HG03521 (cell line): ENCODE measurements at regions not wholly inside any gene's neighbourhood (a gene's known extent, or its start where the extent isn't known, plus 50 kb on each side); places are given as distances from the start of the nearest gene placed in this dataset.

Experiments
- ATAC-seq: cut with Tn5 transposase; IDR thresholded peaks from one replicate; pipeline ENCODE4 v1.9.1; 2021; ENCODE audit warnings: mild to moderate bottlenecking, moderate library complexity; ENCODE audit not compliant: unreplicated experiment

DNA sequence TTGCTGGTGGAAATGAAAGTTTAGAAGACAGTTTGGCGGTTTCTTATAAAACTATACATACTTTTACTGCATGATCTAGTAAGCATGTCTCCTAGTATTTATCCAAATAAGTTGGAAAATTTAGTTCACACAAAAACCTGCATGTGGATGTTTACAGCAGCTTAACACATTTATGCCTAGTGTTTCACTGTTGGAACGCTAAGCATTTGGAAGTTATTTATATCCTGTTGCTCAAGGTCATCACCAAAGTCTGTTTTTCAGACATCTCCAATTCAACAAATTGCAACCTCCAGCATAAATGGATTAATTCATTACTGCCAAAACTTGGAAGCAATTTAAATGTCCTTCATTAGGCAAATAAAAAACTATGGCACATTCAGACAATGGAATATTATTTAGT is 461.8 kb downstream of the SUCLA2 start:
- ATAC-seq, result no peak

GRCh38 chr13:47523771-47524170 is 477.3 kb downstream of the SUCLA2 start:
- ATAC-seq, result no peak

DNA sequence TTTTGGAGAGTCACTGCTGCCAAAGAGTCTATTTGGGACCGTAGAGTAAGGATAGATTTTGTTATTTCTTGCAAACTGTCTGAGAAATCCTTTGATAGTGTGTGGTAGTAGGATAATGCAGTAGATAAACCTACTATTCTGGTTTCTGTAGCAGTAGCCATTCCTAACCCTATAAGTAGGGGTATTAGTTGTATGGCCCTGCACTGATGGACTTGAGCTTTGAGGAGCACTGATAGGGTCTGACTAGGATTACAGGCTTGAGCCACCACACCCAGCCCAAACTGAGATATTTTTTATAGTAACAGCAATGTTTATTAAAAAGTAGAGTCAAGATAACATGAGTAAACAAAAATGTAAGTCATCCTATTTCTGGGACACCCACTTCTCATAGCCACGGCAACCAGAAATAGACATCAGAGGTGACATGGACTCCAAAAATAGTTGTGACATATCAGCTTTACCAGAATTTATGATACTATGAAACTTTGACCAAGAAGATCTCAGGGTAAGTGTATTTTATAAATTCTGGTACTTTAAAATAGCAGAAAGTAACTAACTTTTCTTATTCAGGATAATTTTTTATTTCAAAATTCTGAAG is 479.1 kb downstream of the SUCLA2 start:
- no peak for ATAC-seq

GRCh38 chr13:47519626-47520025 is 481.4 kb downstream of the SUCLA2 start:
- ATAC-seq, result no peak

- no peak for ATAC-seq
Observed at GRCh38 chr13:47518530-47518929, 482.5 kb downstream of the SUCLA2 start.

DNA sequence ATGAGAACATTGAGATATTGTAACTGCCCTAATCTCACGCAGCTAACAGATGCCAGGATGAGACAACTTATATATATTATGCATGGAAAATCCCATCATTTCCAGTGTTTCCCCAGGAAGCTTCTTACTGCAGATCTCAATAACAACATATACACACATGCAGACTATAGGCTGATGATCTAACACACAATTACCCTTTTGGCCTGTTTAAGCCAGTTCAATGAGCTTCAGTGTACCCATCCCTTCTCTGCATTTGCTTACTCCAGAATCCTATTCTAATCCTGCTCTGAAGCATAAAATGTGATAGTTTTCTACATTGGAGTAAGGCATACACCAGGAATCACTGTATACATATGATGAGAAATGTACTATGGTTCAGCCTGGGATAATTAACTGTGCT is 489.4 kb downstream of the SUCLA2 start:
- no peak for ATAC-seq

- ATAC-seq, result no peak
Observed at GRCh38 chr13:47508527-47509228, 492.4 kb downstream of the SUCLA2 start.

DNA sequence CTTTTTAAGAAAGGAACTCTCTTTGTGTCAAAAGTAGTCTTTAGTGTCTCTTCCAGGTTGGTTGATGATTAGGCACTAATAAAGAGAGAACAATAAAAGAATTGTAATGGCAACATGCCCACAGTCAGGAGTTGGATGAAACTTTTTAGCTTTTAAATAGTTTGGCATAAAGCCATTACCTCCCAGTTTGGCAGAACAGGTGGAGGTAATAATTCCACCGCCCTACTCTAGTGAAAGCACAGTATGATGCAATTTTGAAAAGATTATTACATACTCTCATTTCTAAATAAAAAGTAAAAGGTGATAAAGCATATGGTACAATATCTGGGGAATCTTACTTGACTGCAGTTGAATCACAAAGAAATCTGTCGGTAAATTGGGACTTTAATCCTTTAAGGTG is 497.6 kb downstream of the SUCLA2 start:
- ATAC-seq, result no peak

DNA sequence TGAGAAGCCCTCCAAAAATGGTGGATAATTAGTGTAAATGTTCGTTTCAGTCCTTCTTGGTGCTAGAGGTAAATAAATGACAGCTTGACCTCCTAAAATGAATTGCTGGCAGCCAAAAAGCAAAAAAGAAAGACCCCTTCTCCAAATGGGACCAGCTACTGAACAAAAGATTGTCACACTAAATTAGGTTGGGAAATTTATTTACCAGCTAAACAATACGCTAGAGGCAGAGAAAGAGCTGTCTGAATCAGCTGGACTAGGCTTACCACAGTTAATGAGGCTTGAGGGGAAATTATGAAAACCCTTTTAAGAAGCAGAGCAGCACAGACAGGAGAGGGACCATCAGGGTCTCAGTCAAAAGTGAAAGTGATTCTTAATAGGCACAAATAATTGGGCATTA is 498.9 kb downstream of the SUCLA2 start:
- ATAC-seq, result no peak

GRCh38 chr13:47499358-47500150 is 501.5 kb downstream of the SUCLA2 start:
- ATAC-seq, result no peak

GRCh38 chr13:47484548-47484947 is 516.5 kb downstream of the SUCLA2 start:
- no peak for ATAC-seq

DNA sequence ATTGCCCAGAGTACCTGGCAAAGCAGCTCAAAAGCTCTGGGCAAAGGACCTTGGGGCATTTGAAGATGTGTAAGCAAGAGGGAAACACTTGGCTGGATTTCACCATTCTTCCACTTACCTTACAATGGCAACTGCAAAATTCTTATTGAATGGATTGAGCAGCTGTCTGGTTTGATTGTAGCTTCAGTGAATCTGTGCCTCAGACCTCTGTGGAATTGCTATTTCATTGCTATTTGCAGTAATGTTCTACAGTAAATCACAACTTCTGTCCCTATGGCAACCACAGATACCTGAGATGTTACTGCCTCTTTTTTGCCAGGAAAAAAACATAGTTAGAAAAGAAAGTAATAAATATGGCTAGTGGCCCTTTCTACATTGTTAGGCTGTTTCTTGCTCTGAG is 519.5 kb downstream of the SUCLA2 start:
- ATAC-seq, result no peak

- ATAC-seq, result no peak
Observed at GRCh38 chr13:47480951-47481350, 520.1 kb downstream of the SUCLA2 start.

DNA sequence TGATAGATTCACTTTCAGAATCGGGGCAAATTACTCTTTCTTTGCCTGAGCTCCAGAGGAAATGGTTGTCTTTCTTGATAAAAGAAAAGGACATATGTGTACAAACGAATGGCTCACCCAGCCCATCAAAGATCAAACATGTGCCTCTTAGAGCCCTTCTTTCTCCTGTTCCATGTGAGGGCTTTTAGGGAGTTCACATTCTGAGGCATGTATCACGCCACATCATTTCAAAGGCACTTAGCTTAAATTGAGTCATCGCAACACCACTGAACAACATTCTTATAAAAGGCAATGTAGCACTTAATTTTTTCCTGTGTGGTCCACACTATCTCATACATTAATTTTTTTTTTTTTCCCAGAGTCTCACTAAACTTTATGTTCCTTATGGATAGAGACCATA is 521.0 kb downstream of the SUCLA2 start:
- ATAC-seq, result no peak

DNA sequence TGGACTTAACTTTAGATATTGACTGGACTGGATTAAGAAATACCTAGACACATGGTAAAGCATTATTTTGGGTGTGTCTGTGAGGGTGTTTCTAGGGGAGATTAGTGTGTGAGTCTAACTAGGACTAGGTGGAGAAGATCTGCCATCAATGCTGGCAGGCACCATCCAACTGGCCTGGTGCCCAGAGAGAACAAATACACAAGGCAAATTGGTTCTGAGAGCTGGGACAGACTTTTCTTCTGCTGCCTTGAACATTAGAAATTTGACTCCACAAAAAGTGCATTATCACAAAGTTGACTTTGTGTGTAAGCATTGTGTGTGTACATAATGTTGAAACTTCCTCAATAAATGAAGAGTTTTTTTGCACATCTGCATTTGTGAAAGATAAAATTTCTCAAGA is 522.1 kb downstream of the SUCLA2 start:
- no peak for ATAC-seq

DNA sequence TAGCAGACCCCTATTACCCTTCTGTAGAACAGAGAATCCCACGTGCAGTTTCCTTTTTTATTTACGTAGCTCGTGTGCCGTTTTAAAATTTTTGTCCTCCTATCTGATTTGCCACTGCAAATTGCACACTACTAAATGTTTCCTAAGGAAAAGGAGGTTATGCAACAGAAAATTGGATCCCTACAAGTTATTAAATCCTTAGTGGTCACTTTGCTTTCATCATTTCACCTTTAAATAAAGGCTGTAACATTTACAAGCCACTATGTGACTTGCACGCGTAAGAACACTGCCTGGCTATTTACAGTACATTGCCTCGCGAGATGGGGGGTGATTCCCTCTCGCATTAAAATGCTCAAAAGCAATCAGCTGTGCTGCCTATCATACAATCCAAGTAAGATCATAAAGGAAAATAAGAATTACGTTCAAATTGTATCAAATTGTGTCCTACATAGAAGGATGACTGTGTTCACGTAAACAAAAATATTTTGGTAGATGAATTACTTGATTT is 525.6 kb downstream of the SUCLA2 start:
- ATAC-seq, result no peak

DNA sequence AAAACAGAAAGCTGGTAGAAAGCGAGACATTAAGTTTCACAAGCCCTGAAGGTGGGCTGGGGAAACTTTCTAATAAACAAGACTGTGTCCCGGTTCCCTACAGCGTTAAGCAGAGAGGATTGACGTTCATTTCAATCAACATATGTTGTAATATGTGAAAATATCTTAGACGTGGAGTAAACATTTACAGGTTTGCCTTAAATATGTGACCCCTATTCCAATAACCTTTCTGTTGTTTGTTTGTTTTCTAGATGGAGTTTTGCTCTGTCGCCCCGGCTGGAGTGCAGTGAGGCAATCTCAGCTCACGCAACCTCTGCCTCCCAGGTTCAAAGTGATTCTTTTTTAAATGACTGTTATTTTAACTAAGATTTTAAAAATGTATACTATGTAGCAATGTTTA is 526.2 kb downstream of the SUCLA2 start:
- no peak for ATAC-seq

DNA sequence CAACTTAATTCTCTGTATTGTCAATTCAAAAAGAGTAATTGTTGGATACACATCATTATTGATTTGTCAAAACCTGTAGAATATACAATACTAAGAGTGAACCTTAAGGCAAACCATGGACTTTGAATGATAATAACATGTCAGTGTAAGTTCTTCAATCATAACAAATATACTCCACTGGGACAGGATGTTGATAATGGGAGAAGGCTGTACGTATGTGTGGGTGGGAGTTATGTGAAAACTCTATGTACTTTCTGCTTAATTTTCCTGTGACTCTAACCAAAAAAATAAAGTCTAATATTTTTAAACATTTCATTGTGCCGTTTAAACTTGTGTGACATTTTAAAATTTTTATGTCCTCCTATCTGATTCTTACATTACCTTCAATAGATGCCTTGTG is 526.7 kb downstream of the SUCLA2 start:
- ATAC-seq, result no peak

- ATAC-seq, result no peak
Observed at GRCh38 chr13:47472516-47472915, 528.6 kb downstream of the SUCLA2 start.

GRCh38 chr13:47463726-47464125 is 537.3 kb downstream of the SUCLA2 start:
- no peak for ATAC-seq

DNA sequence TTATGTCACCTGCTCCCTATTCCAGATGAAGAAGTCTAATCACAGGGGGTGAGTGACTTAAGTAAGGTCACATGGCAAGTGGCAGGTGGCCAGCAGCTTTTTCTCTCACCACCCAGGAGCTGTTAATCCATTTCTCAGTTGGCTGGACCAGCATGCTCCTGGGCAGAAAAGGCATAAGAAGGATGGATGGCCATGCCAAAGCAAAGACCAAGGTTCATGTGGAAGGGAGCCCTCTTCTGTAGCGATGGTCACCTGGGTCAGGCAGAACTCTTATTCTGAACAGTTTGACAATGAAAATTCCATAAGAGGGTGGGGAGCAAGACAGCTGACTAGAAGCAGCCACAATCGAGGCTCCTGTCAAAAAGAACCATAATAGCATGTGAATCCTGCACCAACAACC is 538.1 kb downstream of the SUCLA2 start:
- no peak for ATAC-seq

DNA sequence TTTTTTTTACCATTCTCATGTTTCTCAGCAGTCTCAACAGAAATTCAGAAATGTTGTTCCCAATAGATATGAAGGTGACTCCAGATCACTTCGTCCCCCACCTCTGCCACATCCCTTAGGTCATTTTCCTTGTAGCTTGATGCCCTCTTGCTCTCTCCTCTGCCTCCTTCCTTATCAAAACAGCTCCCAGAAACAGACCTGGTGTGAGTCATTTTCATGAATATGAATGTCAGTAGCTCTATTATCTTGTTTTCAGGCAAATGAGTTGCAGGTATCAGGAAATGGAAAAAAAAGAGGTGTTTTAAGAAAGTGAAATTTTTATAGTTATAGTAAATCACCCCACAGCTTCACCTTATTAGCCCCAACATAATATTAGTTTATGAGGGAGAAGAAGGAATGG is 539.3 kb downstream of the SUCLA2 start:
- ATAC-seq, result no peak
